Panc1 (cell line): ENCODE measurements at regions not wholly inside any gene's neighbourhood (a gene's known extent, or its start where the extent isn't known, plus 50 kb on each side); places are given as distances from the start of the nearest gene placed in this dataset.

Experiments
- ATAC-seq: fragments of 200-7000 bp; cut with Tn5 transposase; 2 replicates; pipeline ENCODE4 v1.9.1; 2020; ENCODE audit warnings: mild to moderate bottlenecking, moderate library complexity
- BruUV-seq: library from RNA; stranded (reverse); fragments of 400-500 nt; replicated peaks from 2 replicates; lab custom pipeline; 2021; lab: Mats Ljungman, UMichigan
- CTCF ChIA-PET: fragments of 300-600 bp; sonication (Branson Sonifier 250); formaldehyde crosslinking; loops from one replicate; lab custom pipeline; 2022; ENCODE audit warnings: antibody characterized with exemption; lab: Charles Lee
- POLR2A ChIA-PET: fragments of 300-600 bp; sonication (Branson Sonifier 250); formaldehyde crosslinking; loops from one replicate; lab custom pipeline; 2022; ENCODE audit warnings: antibody characterized with exemption; lab: Charles Lee
- DNase-seq: peaks from one replicate; pipeline ENCODE4 v3.0.0-alpha.2; 2010; ENCODE audit warnings: low read depth, low spot score
- H3K27ac ChIP-seq: 2 replicates; pipeline ENCODE4 v1.5.1; 2011; ENCODE audit warnings: mild to moderate bottlenecking, low read length, inconsistent platforms
- H3K27me3 ChIP-seq: fragments of 200-500 bp; sonication (Bioruptor generic); 2 replicates; pipeline ENCODE4 v1.6.0; 2014; ENCODE audit warnings: low read length, inconsistent platforms; ENCODE audit not compliant: control insufficient read depth, insufficient read depth
- H3K36me3 ChIP-seq: fragments of 200-500 bp; sonication (Bioruptor generic); 2 replicates; pipeline ENCODE4 v1.5.1; 2014; ENCODE audit warnings: inconsistent platforms, mild to moderate bottlenecking, low read length, moderate library complexity; ENCODE audit not compliant: control insufficient read depth, insufficient read depth
- H3K4me1 ChIP-seq: 2 replicates; pipeline ENCODE4 v1.5.1; 2011; ENCODE audit warnings: inconsistent platforms, mild to moderate bottlenecking, low read length, moderate library complexity; ENCODE audit not compliant: control insufficient read depth, insufficient read depth
- H3K4me3 ChIP-seq, 2 experiments: 2 replicates each; pipeline ENCODE4 v1.5.1; 2011 to 2012; ENCODE audit warnings: low read depth in 2 of 2, low read length in 2 of 2, mild to moderate bottlenecking in 2 of 2, inconsistent platforms in 1 of 2, moderate library complexity in 1 of 2
- H3K9me3 ChIP-seq: fragments of 200-500 bp; sonication (Bioruptor generic); 2 replicates; pipeline ENCODE4 v1.5.1; 2014; ENCODE audit warnings: low read depth, mild to moderate bottlenecking, inconsistent platforms, low read length, moderate library complexity; ENCODE audit not compliant: control insufficient read depth, insufficient read depth
- CTCF ChIP-seq: fragments of 450-650 bp; IDR thresholded peaks from 2 replicates; pipeline ENCODE4 v1.5.1; 2017; ENCODE audit warnings: mild to moderate bottlenecking
- POLR2AphosphoS5 ChIP-seq: IDR thresholded peaks from 2 replicates; pipeline ENCODE4 v1.6.1; 2012; ENCODE audit warnings: mild to moderate bottlenecking, low read depth, low read length, moderate library complexity
- REST ChIP-seq, 2 experiments: IDR thresholded peaks; 2 replicates each; pipeline ENCODE4 v1.6.1; 2011 to 2012; ENCODE audit warnings: low read depth in 2 of 2, control low read depth in 1 of 2, low read length in 1 of 2, mild to moderate bottlenecking in 1 of 2, moderate library complexity in 1 of 2; ENCODE audit not compliant: insufficient read depth in 1 of 2
- SIN3A ChIP-seq: IDR thresholded peaks from 2 replicates; pipeline ENCODE4 v1.6.1; 2012; ENCODE audit warnings: low read depth, mild to moderate bottlenecking, low read length, moderate library complexity, borderline replicate concordance; ENCODE audit not compliant: insufficient read depth
- TCF7L2 ChIP-seq: IDR thresholded peaks from 2 replicates; pipeline ENCODE4 v1.6.1; 2011; ENCODE audit warnings: mild to moderate bottlenecking, low read depth, low read length, inconsistent platforms
- in situ Hi-C: cut with HindIII; loops from 2 replicates; pipeline ENCODE4 v1.10.0; 2016; ENCODE audit warnings: low sequenced_read_pairs, low pct_unique_long_range_greater_than_20kb
- intact Hi-C: fragments of 100-400 bp; cut with micrococcal nuclease; formaldehyde crosslinking; loops from one replicate; pipeline ENCODE4 v1.10.0; 2022; ENCODE audit not compliant: unreplicated experiment

- Histone ChIP-seq H3K4me3 (no peak overlapping the region), H3K36me3 (no peaks in the 10 kb centered on the region), H3K27me3 (no peaks in the 10 kb centered on the region), H3K27ac (no peak overlapping the region), H3K9me3 (no peaks in the 10 kb centered on the region), H3K4me1 (no peaks in the 10 kb centered on the region)
- in situ Hi-C loops: no loop called here
- BruUV-seq: no TSS peak
- ChIA-PET CTCF (no interaction called here), POLR2A (no interaction called here)
- no peak for ATAC-seq
- intact Hi-C loops: no loop called here
- no peak for DNase-seq
- no peak for TF ChIP-seq TCF7L2
- no peak for TF ChIP-seq SIN3A
- TF ChIP-seq REST (IDR thresholded peaks at IDR 0.05; ENCODE audit: insufficient read depth in 1 of 2, low read depth in 2 of 2, low read length in 1 of 2): no peak
- no peak for TF ChIP-seq CTCF
- TF ChIP-seq POLR2AphosphoS5: no peak
These were observed 219.4 kb upstream of the TLE4 start for GRCh38 chr9:79352322-79352721.

DNA sequence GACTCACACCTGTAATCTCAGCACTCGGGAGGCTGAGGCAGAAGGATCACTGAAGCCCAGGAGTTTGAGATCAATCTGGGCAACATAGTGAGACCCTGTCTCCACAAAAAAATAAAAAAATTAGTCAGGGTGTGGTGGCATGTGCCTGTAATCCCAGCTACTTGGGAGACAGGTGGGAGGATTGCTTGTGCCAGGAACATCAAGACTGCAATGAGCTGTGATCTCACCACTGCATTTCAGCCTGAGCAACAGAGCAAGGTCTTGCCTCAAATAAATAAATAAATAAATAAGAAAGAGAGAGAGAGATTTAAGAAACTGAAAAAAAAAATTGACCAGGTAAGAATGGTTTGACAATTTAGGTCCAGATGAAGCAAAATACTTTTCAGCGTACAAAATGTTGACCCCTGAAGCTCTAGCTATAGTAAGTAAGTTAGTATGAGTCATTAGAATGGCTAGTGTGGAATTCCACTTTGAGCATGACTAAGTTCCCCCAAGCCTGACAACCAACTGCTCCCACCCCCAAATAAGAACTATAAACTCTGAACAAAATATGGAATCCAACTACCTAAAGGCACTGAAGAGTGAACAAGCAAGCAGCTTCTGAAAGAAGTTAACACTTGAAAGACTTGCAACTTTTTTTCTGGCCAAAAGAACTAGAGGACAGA is 217.8 kb upstream of the TLE4 start:
- Histone ChIP-seq H3K9me3 (no peaks in the 10 kb centered on the region), H3K36me3 (no peaks in the 10 kb centered on the region), H3K4me1 (no peaks in the 10 kb centered on the region), H3K27ac (no peak overlapping the region), H3K27me3 (no peaks in the 10 kb centered on the region), H3K4me3 (no peak overlapping the region)
- ChIA-PET CTCF (interaction anchor here (0.7 kb wide), 1 partner anchor 455 kb away, joined by 4 read pairs; no protein-coding TSS in a partner anchor), POLR2A (no interaction called here)
- no peak for DNase-seq
- ATAC-seq: no peak
- in situ Hi-C loops: no loop called here
- BruUV-seq: no TSS peak
- TF ChIP-seq REST (IDR thresholded peaks at IDR 0.05; ENCODE audit: insufficient read depth in 1 of 2, low read depth in 2 of 2, low read length in 1 of 2) (no peak), CTCF (no peak), TCF7L2 (no peak)
- intact Hi-C loops: no loop called here
